H1 (cell line): ENCODE measurements at regions not wholly inside any gene's neighbourhood (a gene's known extent, or its start where the extent isn't known, plus 50 kb on each side); places are given as distances from the start of the nearest gene placed in this dataset.

Source experiments
- CTCF ChIP-seq, 3 experiments: IDR thresholded peaks; 1 replicate in 2 of 3; 2 replicates in 1 of 3; pipeline versions ENCODE4 v1.5.1 to v1.6.1; 2011; ENCODE audit warnings: low read length in 3 of 3, mild to moderate bottlenecking in 3 of 3, inconsistent platforms in 2 of 3, low read depth in 1 of 3, moderate library complexity in 1 of 3; ENCODE audit not compliant: insufficient read depth in 1 of 3; ENCODE audit errors: control extremely low read depth in 1 of 3
- YY1 ChIP-seq: IDR thresholded peaks from 2 replicates; pipeline ENCODE4 v1.6.1; 2011; ENCODE audit warnings: low read depth, mild to moderate bottlenecking, low read length

DNA sequence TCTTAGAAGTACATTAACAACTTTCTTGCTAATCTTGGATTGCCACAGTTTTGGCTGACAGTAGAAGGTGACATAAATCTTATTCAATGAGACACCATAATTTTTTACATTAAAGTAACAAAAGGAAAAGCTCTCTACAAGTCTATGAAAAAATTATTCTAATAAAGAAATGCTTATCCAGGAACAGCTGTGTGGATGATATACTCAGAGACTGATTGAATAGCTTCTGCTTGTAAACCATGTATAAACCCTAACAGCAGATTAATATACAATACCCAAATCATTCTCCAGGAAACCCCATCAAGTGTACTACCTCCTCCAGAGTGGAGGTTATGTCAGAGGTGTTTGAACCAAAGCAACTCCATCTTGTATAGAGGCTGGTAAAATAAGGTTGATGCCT is 581.4 kb upstream of the PTGER4 start (continued):
- no peak for TF ChIP-seq CTCF (IDR thresholded peaks at IDR 0.05; ENCODE audit: control extremely low read depth in 1 of 3, insufficient read depth in 1 of 3, low read depth in 1 of 3, low read length in 3 of 3)
- no peak for TF ChIP-seq YY1
